HG03342 (cell line): ENCODE measurements at regions not wholly inside any gene's neighbourhood (a gene's known extent, or its start where the extent isn't known, plus 50 kb on each side); places are given as distances from the start of the nearest gene placed in this dataset.

Experiments
- ATAC-seq: cut with Tn5 transposase; IDR thresholded peaks from one replicate; pipeline ENCODE4 v1.9.1; 2021; ENCODE audit warnings: mild to moderate bottlenecking, moderate library complexity; ENCODE audit not compliant: unreplicated experiment

GRCh38 chr6:99091985-99092384 is 144.2 kb upstream of the FBXL4 start:
- ATAC-seq, result peak; percentile 89

GRCh38 chr6:99080191-99080590 is 132.4 kb upstream of the FBXL4 start:
- no peak for ATAC-seq

GRCh38 chr6:99079058-99079457 is 131.3 kb upstream of the FBXL4 start:
- ATAC-seq, result no peak

GRCh38 chr6:99073223-99073622 is 125.5 kb upstream of the FBXL4 start:
- ATAC-seq, result no peak

GRCh38 chr6:99066044-99066443 is 118.3 kb upstream of the FBXL4 start:
- no peak for ATAC-seq

GRCh38 chr6:99064834-99065233 is 117.1 kb upstream of the FBXL4 start:
- ATAC-seq, result no peak

- ATAC-seq, result no peak
Observed at GRCh38 chr6:99036672-99037071, 88.9 kb upstream of the FBXL4 start.

- ATAC-seq, result no peak
Observed at GRCh38 chr6:99032396-99032795, 84.7 kb upstream of the FBXL4 start.

- ATAC-seq, result no peak
Observed at GRCh38 chr6:99031957-99032356, 84.2 kb upstream of the FBXL4 start.

GRCh38 chr6:99030915-99031314 is 83.2 kb upstream of the FBXL4 start:
- ATAC-seq, result no peak

- ATAC-seq, result no peak
Observed at GRCh38 chr6:99026135-99026534, 78.4 kb upstream of the FBXL4 start.

GRCh38 chr6:99024089-99024488 is 76.3 kb upstream of the FBXL4 start:
- ATAC-seq, result no peak

- ATAC-seq, result no peak
Observed at GRCh38 chr6:99022039-99022609, 74.4 kb upstream of the FBXL4 start.

- ATAC-seq, result no peak
Observed at GRCh38 chr6:99019381-99019780, 71.6 kb upstream of the FBXL4 start.

GRCh38 chr6:99017150-99017549 is 69.4 kb upstream of the FBXL4 start:
- no peak for ATAC-seq

GRCh38 chr6:99016355-99016754 is 68.6 kb upstream of the FBXL4 start:
- peak; percentile 68 for ATAC-seq

- ATAC-seq, result no peak
Observed at GRCh38 chr6:99014061-99014460, 66.3 kb upstream of the FBXL4 start.

- no peak for ATAC-seq
Observed at GRCh38 chr6:99013661-99014060, 65.9 kb upstream of the FBXL4 start.

GRCh38 chr6:99013145-99013544 is 65.4 kb upstream of the FBXL4 start:
- ATAC-seq, result no peak

- ATAC-seq, result no peak
Observed at GRCh38 chr6:99011151-99011550, 63.4 kb upstream of the FBXL4 start.

- ATAC-seq, result no peak
Observed at GRCh38 chr6:99002831-99003230, 55.1 kb upstream of the FBXL4 start.

GRCh38 chr6:98998103-98998502 is 50.4 kb upstream of the FBXL4 start:
- no peak for ATAC-seq
